ENCODE measurements at regions not wholly inside any gene's neighbourhood (a gene's known extent, or its start where the extent isn't known, plus 50 kb on each side); places are given as distances from the start of the nearest gene placed in this dataset.

- no peak for TF ChIP-seq JUNB (IDR thresholded peaks at IDR 0.05)
- no peak for TF ChIP-seq PHF8 (IDR thresholded peaks at IDR 0.05; ENCODE audit: borderline replicate concordance, low read depth)
- TF ChIP-seq TFCP2L1 (CRISPR knock-in tag; IDR thresholded peaks at IDR 0.05) = no peak
- no peak for TF ChIP-seq FOSL2 (IDR thresholded peaks at IDR 0.05)
- no peak for TF ChIP-seq FOSL2 (CRISPR knock-in tag; IDR thresholded peaks at IDR 0.05)
- TF ChIP-seq HOXB5 (CRISPR knock-in tag; IDR thresholded peaks at IDR 0.05) = no peak
- no peak for TF ChIP-seq EHF (CRISPR knock-in tag; IDR thresholded peaks at IDR 0.05)
- TF ChIP-seq HOXB13 (CRISPR knock-in tag; IDR thresholded peaks at IDR 0.05; ENCODE audit: low read depth) = no peak
- no peak for TF ChIP-seq REST (IDR thresholded peaks at IDR 0.05)
- TF ChIP-seq RFX5 (IDR thresholded peaks at IDR 0.05) = no peak
- TF ChIP-seq ZNF302 (CRISPR knock-in tag; IDR thresholded peaks at IDR 0.05) = no peak
- TF ChIP-seq TP53 (CRISPR knock-in tag; IDR thresholded peaks at IDR 0.05) = no peak
- TF ChIP-seq, protein P1, sequence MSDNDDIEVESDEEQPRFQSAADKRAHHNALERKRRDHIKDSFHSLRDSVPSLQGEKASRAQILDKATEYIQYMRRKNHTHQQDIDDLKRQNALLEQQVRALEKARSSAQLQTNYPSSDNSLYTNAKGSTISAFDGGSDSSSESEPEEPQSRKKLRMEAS (IDR thresholded peaks at IDR 0.05) = no peak
- no peak for TF ChIP-seq ZC3H11A (IDR thresholded peaks at IDR 0.05)
- TF ChIP-seq BHLHE40 (IDR thresholded peaks at IDR 0.05; ENCODE audit: low read depth, low read length) = no peak
These were observed 290.6 kb downstream of the JRKL start for GRCh38 chr11:96680211-96681018.

GRCh38 chr11:96681019-96681716, 291.4 kb downstream of the JRKL start:
- Histone ChIP-seq H3K4me2 (no peak overlapping the region), H3K4me1 (no peaks in the 10 kb centered on the region), H3K27ac (no peak overlapping the region), H3K4me3 (no peak overlapping the region), H3K9me3 (no peaks in the 10 kb centered on the region)
- TF ChIP-seq SREBF2 (IDR thresholded peaks at IDR 0.05) (no peak), USF2 (IDR thresholded peaks at IDR 0.05) (no peak), NPAS2 (CRISPR knock-in tag; IDR thresholded peaks at IDR 0.05; ENCODE audit: borderline replicate concordance) (no peak), CHD2 (IDR thresholded peaks at IDR 0.05; ENCODE audit: low read length, partially characterized antibody) (no peak), MAFK (IDR thresholded peaks at IDR 0.05; ENCODE audit: partially characterized antibody) (no peak), KDM1A (IDR thresholded peaks at IDR 0.05; ENCODE audit: low read depth) (no peak), NFE2L2 (conservative IDR thresholded peaks at IDR 0.05; ENCODE audit: low read length) (no peak), MYC (IDR thresholded peaks at IDR 0.05; ENCODE audit: borderline replicate concordance, low read length) (no peak), EHMT2 (IDR thresholded peaks at IDR 0.05; ENCODE audit: low read depth) (no peak), CHD4 (IDR thresholded peaks at IDR 0.05; ENCODE audit: borderline replicate concordance) (no peak), TFCP2L1 (CRISPR knock-in tag; IDR thresholded peaks at IDR 0.05) (no peak), ZFP36 (IDR thresholded peaks at IDR 0.05; ENCODE audit: borderline replicate concordance, partially characterized antibody) (no peak), GATA3 (IDR thresholded peaks at IDR 0.05; ENCODE audit: borderline replicate concordance) (no peak), ESRRA (IDR thresholded peaks at IDR 0.05; ENCODE audit: borderline replicate concordance, low read length) (no peak), FOXS1 (CRISPR knock-in tag; IDR thresholded peaks at IDR 0.05) (no peak), NR3C1 (IDR thresholded peaks at IDR 0.05) (no peak), RARB (CRISPR knock-in tag; IDR thresholded peaks at IDR 0.05) (no peak), POLR2A (IDR thresholded peaks at IDR 0.05; ENCODE audit: low read length) (no peak)
- TF ChIP-seq, protein P2, sequence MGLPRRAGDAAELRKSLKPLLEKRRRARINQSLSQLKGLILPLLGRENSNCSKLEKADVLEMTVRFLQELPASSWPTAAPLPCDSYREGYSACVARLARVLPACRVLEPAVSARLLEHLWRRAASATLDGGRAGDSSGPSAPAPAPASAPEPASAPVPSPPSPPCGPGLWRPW (IDR thresholded peaks at IDR 0.05) = no peak
- TF ChIP-seq, protein P1 (IDR thresholded peaks at IDR 0.05) = no peak
- ChIA-PET CTCF (no interaction called here), POLR2A (no interaction called here)
- WGBS (ENCODE audit: missing lambda C conversion rate) = 2% methylated on average over 5 of the region's 5 CpGs
- FAIRE-seq (no peak), ATAC-seq (no peak), DNase-seq (ENCODE audit: low read depth in 1 of 2, low spot score in 1 of 2) (no peak)

More at GRCh38 chr11:96680211-96681018, 290.6 kb downstream of the JRKL start:
- no peak overlapping the region for H3K27ac ChIP-seq
- H3K4me3 ChIP-seq = no peak overlapping the region
- DNase-seq (ENCODE audit: low read depth in 1 of 2, low spot score in 1 of 2) (no peak), FAIRE-seq (no peak), ATAC-seq (no peak)
- no peaks in the 10 kb centered on the region for H3K4me1 ChIP-seq
- POLR2A ChIA-PET = no interaction called here
- H3K9me3 ChIP-seq = no peaks in the 10 kb centered on the region
- CTCF ChIA-PET = no interaction called here
- 2% methylated on average over 5 of the region's 5 CpGs for WGBS (ENCODE audit: missing lambda C conversion rate)
- no peak overlapping the region for H3K4me2 ChIP-seq

Data from A549 (cell line).